Adrenal gland (tissue), 9 donors: ENCODE measurements at regions not wholly inside any gene's neighbourhood (a gene's known extent, or its start where the extent isn't known, plus 50 kb on each side); places are given as distances from the start of the nearest gene placed in this dataset.

Source experiments
- DNase-seq, 7 donors: peaks; one replicate each; pipeline ENCODE4 v3.0.0-alpha.2; 2019 to 2020
- H3K27ac ChIP-seq, 5 donors: fragments of 200-600 bp; sonication (generic) in 4 of 5; 1 replicate in 3 of 5; 2 replicates in 2 of 5; pipeline versions ENCODE4 v1.5.1 to v1.8.0; 2016 to 2020; ENCODE audit warnings: mild to moderate bottlenecking in 1 of 5
- H3K27me3 ChIP-seq: fragments of 200-600 bp; 2 replicates; pipeline ENCODE4 v1.8.0; 2021
- H3K36me3 ChIP-seq, 2 donors: fragments of 200-600 bp; replicated peaks in 1 of 2; 1 replicate in 1 of 2; 2 replicates in 1 of 2; pipeline versions ENCODE4 v1.5.1 to v1.8.0; 2018 to 2022
- H3K4me1 ChIP-seq, 2 donors: fragments of 200-600 bp; replicated peaks in 1 of 2; 1 replicate in 1 of 2; 2 replicates in 1 of 2; pipeline versions ENCODE4 v1.5.1 to v1.8.0; 2018 to 2021
- H3K4me3 ChIP-seq, 4 donors: fragments of 200-600 bp; sonication (generic) in 3 of 4; one replicate each; pipeline ENCODE4 v1.5.1; 2016 to 2018
- H3K9me3 ChIP-seq, 3 donors: fragments of 200-600 bp; sonication (generic) in 1 of 3; replicated peaks in 1 of 3; 1 replicate in 2 of 3; 2 replicates in 1 of 3; pipeline versions ENCODE4 v1.5.1 to v1.8.0; 2016 to 2021
- CTCF ChIP-seq, 6 experiments: fragments of 450-650 bp in 4 of 6; fragments of 200-600 bp in 2 of 6; sonication (generic) in 1 of 6; IDR thresholded peaks; 1 replicate in 5 of 6; 2 replicates in 1 of 6; pipeline versions ENCODE4 v1.5.1 to v1.8.0; 2016 to 2021; ENCODE audit warnings: antibody characterized with exemption in 6 of 6, mild to moderate bottlenecking in 2 of 6, moderate library complexity in 1 of 6
- POLR2A ChIP-seq, 2 donors: fragments of 450-650 bp; IDR thresholded peaks; one replicate each; pipeline ENCODE4 v1.6.1; 2017; ENCODE audit warnings: antibody characterized with exemption in 2 of 2, mild to moderate bottlenecking in 2 of 2, moderate library complexity in 1 of 2
- WGBS, 4 donors: extraction: QIAGEN DNeasy Blood & Tissue Kit in 2 of 4; methylation state at CpG; one replicate each; pipeline versions ENCODE4 v1.1.5 to v1.1.7; 2013 to 2017; 5-methylcytosine and 5-hydroxymethylcytosine counted together
- intact Hi-C, 2 donors: fragments of 100-400 bp; cut with DNase I; formaldehyde crosslinking; loops; one replicate each; pipeline versions ENCODE4 v1.14.1 to v1.15.0; 2022 to 2023
- donor health status: healthy with polysubstance abuse.
- donor health status: Bipolar disorder and iron deficiency.
- donor health status: DM: yes; HTN: yes; CAD: no.
- donor health status: DM: no; HTN: no; CAD: no.
- donor health status: DM: no; HTN: no; CAD: no.

GRCh38 chr13:111648885-111649284, 328.4 kb downstream of the TEX29 start:
- WGBS, 4 donors, result 76 to 83% (median 79%) methylated on average over 4 of the region's 4 CpGs
- no peak for TF ChIP-seq POLR2A (IDR thresholded peaks at IDR 0.05)
- no peak for TF ChIP-seq CTCF (IDR thresholded peaks at IDR 0.05)
- no peaks in the 10 kb centered on the region for H3K27me3 ChIP-seq
- no peaks in the 10 kb centered on the region for H3K9me3 ChIP-seq
- no peaks in the 10 kb centered on the region for H3K4me1 ChIP-seq
- no peak overlapping the region for H3K4me3 ChIP-seq
- no peaks in the 10 kb centered on the region for H3K36me3 ChIP-seq
- intact Hi-C loops, result no loop called here
- H3K27ac ChIP-seq, result no peak overlapping the region
- no peak for DNase-seq

GRCh38 chr13:111650626-111651025, 330.2 kb downstream of the TEX29 start:
- Histone ChIP-seq H3K9me3 (no peaks in the 10 kb centered on the region), H3K27ac (no peak overlapping the region), H3K4me3 (no peak overlapping the region), H3K4me1 (no peaks in the 10 kb centered on the region), H3K36me3 (no peaks in the 10 kb centered on the region), H3K27me3 (no peaks in the 10 kb centered on the region)
- no peak for DNase-seq
- TF ChIP-seq CTCF (IDR thresholded peaks at IDR 0.05) (no peak), POLR2A (IDR thresholded peaks at IDR 0.05) (no peak)
- intact Hi-C loops, result no loop called here
- WGBS, 4 donors, result 53 to 62% (median 59%) methylated on average over 4 of the region's 4 CpGs

DNA sequence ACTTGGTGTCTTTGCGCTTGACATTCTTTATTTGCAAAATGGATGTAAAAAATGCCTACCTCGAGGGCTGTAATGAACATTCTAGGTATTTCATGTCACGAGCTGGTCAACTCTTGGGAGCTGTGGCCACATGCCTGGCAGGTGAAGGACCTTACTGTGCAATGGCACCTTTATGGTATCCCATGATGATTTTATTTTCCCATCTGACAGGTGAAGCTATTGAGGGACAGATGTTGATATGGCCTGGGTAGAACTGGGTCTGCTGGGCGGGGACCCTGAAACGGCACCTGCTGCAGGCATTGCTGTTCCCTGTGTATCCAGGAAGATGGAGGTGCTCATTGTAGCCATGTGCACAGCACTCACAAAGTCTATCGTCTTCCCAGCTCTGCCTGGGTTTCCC, 332.2 kb downstream of the TEX29 start:
- no peaks in the 10 kb centered on the region for H3K27me3 ChIP-seq
- no peak overlapping the region for H3K4me3 ChIP-seq
- no peaks in the 10 kb centered on the region for H3K36me3 ChIP-seq
- no peaks in the 10 kb centered on the region for H3K9me3 ChIP-seq
- no peak for DNase-seq
- H3K4me1 ChIP-seq, result no peaks in the 10 kb centered on the region
- intact Hi-C loops, result no loop called here
- WGBS, 4 donors, result 69 to 80% (median 72%) methylated on average over 6 of the region's 6 CpGs
- no peak overlapping the region for H3K27ac ChIP-seq
- TF ChIP-seq POLR2A (IDR thresholded peaks at IDR 0.05) (no peak), CTCF (IDR thresholded peaks at IDR 0.05) (no peak)

- H3K9me3 ChIP-seq, result no peaks in the 10 kb centered on the region
- no peak overlapping the region for H3K27ac ChIP-seq
- no peaks in the 10 kb centered on the region for H3K27me3 ChIP-seq
- TF ChIP-seq POLR2A (IDR thresholded peaks at IDR 0.05), result no peak
- H3K4me3 ChIP-seq, result no peak overlapping the region
- no peak for DNase-seq
- no peaks in the 10 kb centered on the region for H3K36me3 ChIP-seq
- WGBS, 4 donors, result 69 to 85% (median 83%) methylated on average over 4 to 8 of the region's 8 CpGs
- H3K4me1 ChIP-seq, result no peaks in the 10 kb centered on the region
- intact Hi-C loops, result no loop called here
Measured at GRCh38 chr13:111654531-111654930, 334.1 kb downstream of the TEX29 start.

- H3K27me3 ChIP-seq, result no peaks in the 10 kb centered on the region
- intact Hi-C loops, result no loop called here
- no peak for DNase-seq
- no peaks in the 10 kb centered on the region for H3K36me3 ChIP-seq
- H3K4me3 ChIP-seq, result no peak overlapping the region
- H3K4me1 ChIP-seq, result no peaks in the 10 kb centered on the region
- no peaks in the 10 kb centered on the region for H3K9me3 ChIP-seq
- TF ChIP-seq POLR2A (IDR thresholded peaks at IDR 0.05) (no peak), CTCF (IDR thresholded peaks at IDR 0.05) (no peak)
- WGBS, 4 donors, result 79 to 92% (median 86%) methylated on average over 15 to 19 of the region's 19 CpGs
- H3K27ac ChIP-seq, result no peak overlapping the region
Measured at GRCh38 chr13:111656439-111656838, 336.0 kb downstream of the TEX29 start.
